ENCODE measurements at regions not wholly inside any gene's neighbourhood (a gene's known extent, or its start where the extent isn't known, plus 50 kb on each side); places are given as distances from the start of the nearest gene placed in this dataset.

DNA sequence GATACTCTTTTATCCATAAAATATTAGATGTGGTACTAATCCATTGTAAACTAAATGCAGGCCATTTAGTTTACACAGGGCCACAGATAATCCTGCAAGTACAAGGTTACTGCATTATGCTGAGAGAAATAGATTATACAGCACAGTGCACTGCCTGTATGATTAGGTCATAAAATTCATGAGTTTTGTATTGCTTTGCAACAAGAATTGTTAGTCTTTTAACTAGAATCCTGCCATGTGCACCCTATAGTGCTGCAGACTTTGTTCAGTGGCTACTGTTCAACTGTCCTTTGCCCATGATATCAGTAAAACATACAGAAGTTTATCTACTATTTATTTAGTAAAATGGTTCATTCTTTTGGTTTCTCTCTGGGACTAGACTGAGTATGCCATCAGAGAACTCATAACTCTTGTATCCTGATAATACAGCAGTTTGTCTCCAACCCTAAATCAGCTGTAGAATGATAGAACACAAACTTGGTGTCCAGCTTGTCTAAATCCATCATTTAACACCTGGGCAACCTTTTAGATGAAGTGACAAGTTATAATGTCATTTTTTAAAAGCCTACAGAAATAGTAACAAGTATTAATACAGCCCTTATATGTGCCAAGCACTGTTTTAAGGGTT, 291.2 kb downstream of the TMEM167A start:
- Histone ChIP-seq H2AFZ (ENCODE audit: low read depth, low read length) (no peak overlapping the region), H3K27ac (ENCODE audit: low read length) (no peak overlapping the region), H3K9ac (ENCODE audit: low read depth, low read length) (no peak overlapping the region), H3K27me3 (ENCODE audit: insufficient read depth, low read length, poor library complexity) (no peaks in the 10 kb centered on the region), H3K4me3 (ENCODE audit: low read depth in 1 of 2, low read length in 2 of 2) (no peak overlapping the region), H3K4me1 (ENCODE audit: insufficient read depth, low read length) (no peaks in the 10 kb centered on the region), H3K9me3 (ENCODE audit: insufficient read depth, low read length, severe bottlenecking) (no peaks in the 10 kb centered on the region), H3K36me3 (ENCODE audit: insufficient read depth, low read length) (no peaks in the 10 kb centered on the region), H4K20me1 (ENCODE audit: insufficient read depth, low read length) (no peaks in the 10 kb centered on the region), H3K79me2 (ENCODE audit: insufficient read depth, low read length) (no peaks in the 10 kb centered on the region), H3K4me2 (ENCODE audit: insufficient read depth, low read length) (no peak overlapping the region)
- no peak for DNase-seq
- TF ChIP-seq EZH2 (IDR thresholded peaks at IDR 0.05; ENCODE audit: borderline replicate concordance, low read depth, low read length, severe bottlenecking): no peak
- TF ChIP-seq, protein P1, sequence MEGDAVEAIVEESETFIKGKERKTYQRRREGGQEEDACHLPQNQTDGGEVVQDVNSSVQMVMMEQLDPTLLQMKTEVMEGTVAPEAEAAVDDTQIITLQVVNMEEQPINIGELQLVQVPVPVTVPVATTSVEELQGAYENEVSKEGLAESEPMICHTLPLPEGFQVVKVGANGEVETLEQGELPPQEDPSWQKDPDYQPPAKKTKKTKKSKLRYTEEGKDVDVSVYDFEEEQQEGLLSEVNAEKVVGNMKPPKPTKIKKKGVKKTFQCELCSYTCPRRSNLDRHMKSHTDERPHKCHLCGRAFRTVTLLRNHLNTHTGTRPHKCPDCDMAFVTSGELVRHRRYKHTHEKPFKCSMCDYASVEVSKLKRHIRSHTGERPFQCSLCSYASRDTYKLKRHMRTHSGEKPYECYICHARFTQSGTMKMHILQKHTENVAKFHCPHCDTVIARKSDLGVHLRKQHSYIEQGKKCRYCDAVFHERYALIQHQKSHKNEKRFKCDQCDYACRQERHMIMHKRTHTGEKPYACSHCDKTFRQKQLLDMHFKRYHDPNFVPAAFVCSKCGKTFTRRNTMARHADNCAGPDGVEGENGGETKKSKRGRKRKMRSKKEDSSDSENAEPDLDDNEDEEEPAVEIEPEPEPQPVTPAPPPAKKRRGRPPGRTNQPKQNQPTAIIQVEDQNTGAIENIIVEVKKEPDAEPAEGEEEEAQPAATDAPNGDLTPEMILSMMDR (IDR thresholded peaks at IDR 0.05; ENCODE audit: borderline replicate concordance, extremely low read depth, low read length, poor library complexity, severe bottlenecking): no peak
- no peak for ATAC-seq (ENCODE audit: insufficient read depth, low read depth)

DNA sequence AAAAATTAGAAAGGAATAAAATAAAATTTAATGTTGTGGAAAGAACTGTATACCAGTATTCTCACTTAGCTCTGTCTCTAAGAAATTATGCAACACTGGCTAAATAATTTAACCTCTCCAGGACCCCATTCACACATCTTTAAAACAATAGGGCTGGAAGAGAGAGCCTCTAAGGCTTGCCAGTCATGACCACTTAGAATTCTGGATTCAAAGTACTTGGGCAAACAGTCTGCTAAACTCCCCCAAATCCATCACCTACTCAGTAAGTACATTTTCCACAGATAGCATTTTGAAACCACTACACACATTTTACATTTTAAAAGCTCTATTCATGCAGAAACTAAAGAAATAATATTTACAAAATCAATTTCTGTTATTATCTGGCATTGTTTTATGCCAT, 291.7 kb downstream of the TMEM167A start:
- no peaks in the 10 kb centered on the region for H3K9me3 ChIP-seq (ENCODE audit: insufficient read depth, low read length, severe bottlenecking)
- H4K20me1 ChIP-seq (ENCODE audit: insufficient read depth, low read length): no peaks in the 10 kb centered on the region
- no peak overlapping the region for H2AFZ ChIP-seq (ENCODE audit: low read depth, low read length)
- no peak overlapping the region for H3K4me2 ChIP-seq (ENCODE audit: insufficient read depth, low read length)
- H3K79me2 ChIP-seq (ENCODE audit: insufficient read depth, low read length): no peaks in the 10 kb centered on the region
- TF ChIP-seq, protein P1 (IDR thresholded peaks at IDR 0.05; ENCODE audit: borderline replicate concordance, extremely low read depth, low read length, poor library complexity, severe bottlenecking): no peak
- TF ChIP-seq EZH2 (IDR thresholded peaks at IDR 0.05; ENCODE audit: borderline replicate concordance, low read depth, low read length, severe bottlenecking): no peak
- no peaks in the 10 kb centered on the region for H3K36me3 ChIP-seq (ENCODE audit: insufficient read depth, low read length)
- no peaks in the 10 kb centered on the region; the same call in 1 of the 2 replicates for H3K4me1 ChIP-seq (ENCODE audit: insufficient read depth, low read length)
- DNase-seq (no peak), ATAC-seq (ENCODE audit: insufficient read depth, low read depth) (no peak)
- no peak overlapping the region for H3K4me3 ChIP-seq (ENCODE audit: low read depth in 1 of 2, low read length in 2 of 2)
- H3K27me3 ChIP-seq (ENCODE audit: insufficient read depth, low read length, poor library complexity): no peaks in the 10 kb centered on the region
- H3K9ac ChIP-seq (ENCODE audit: low read depth, low read length): no peak overlapping the region
- H3K27ac ChIP-seq (ENCODE audit: low read length): no peak overlapping the region

- Histone ChIP-seq H3K27me3 (ENCODE audit: insufficient read depth, low read length, poor library complexity) (no peaks in the 10 kb centered on the region), H3K9ac (ENCODE audit: low read depth, low read length) (no peak overlapping the region), H3K4me3 (ENCODE audit: low read depth in 1 of 2, low read length in 2 of 2) (no peak overlapping the region), H3K36me3 (ENCODE audit: insufficient read depth, low read length) (no peaks in the 10 kb centered on the region), H3K9me3 (ENCODE audit: insufficient read depth, low read length, severe bottlenecking) (no peaks in the 10 kb centered on the region), H3K4me2 (ENCODE audit: insufficient read depth, low read length) (no peak overlapping the region), H3K4me1 (ENCODE audit: insufficient read depth, low read length) (no peaks in the 10 kb centered on the region; the same call in 1 of the 2 replicates), H4K20me1 (ENCODE audit: insufficient read depth, low read length) (no peaks in the 10 kb centered on the region), H2AFZ (ENCODE audit: low read depth, low read length) (no peak overlapping the region), H3K27ac (ENCODE audit: low read length) (no peak overlapping the region), H3K79me2 (ENCODE audit: insufficient read depth, low read length) (no peaks in the 10 kb centered on the region)
- ATAC-seq (ENCODE audit: insufficient read depth, low read depth) (no peak), DNase-seq (no peak)
- no peak for TF ChIP-seq EZH2 (IDR thresholded peaks at IDR 0.05; ENCODE audit: borderline replicate concordance, low read depth, low read length, severe bottlenecking)
- TF ChIP-seq, protein P1 (IDR thresholded peaks at IDR 0.05; ENCODE audit: borderline replicate concordance, extremely low read depth, low read length, poor library complexity, severe bottlenecking): no peak
Observed at GRCh38 chr5:82784521-82784920, 292.7 kb downstream of the TMEM167A start.

Measured in DND-41 (cell line).